Ishikawa (cell line): ENCODE measurements at regions not wholly inside any gene's neighbourhood (a gene's known extent, or its start where the extent isn't known, plus 50 kb on each side); places are given as distances from the start of the nearest gene placed in this dataset.

Experiments used
- CEBPB ChIP-seq: IDR thresholded peaks from 2 replicates; pipeline ENCODE4 v1.6.1; 2012
- CREB1 ChIP-seq: IDR thresholded peaks from 2 replicates; pipeline ENCODE4 v1.6.1; 2012; ENCODE audit warnings: low read depth
- EGR1 ChIP-seq: IDR thresholded peaks from 2 replicates; pipeline ENCODE4 v1.6.1; 2012
- EP300 ChIP-seq: IDR thresholded peaks from 2 replicates; pipeline ENCODE4 v1.6.1; 2012; ENCODE audit warnings: borderline replicate concordance
- FOXM1 ChIP-seq: IDR thresholded peaks from 2 replicates; pipeline ENCODE4 v1.6.1; 2012; ENCODE audit warnings: low read depth, borderline replicate concordance
- MAX ChIP-seq: IDR thresholded peaks from 2 replicates; pipeline ENCODE4 v1.6.1; 2012
- NFIC ChIP-seq: IDR thresholded peaks from 2 replicates; pipeline ENCODE4 v1.6.1; 2012
- RAD21 ChIP-seq: IDR thresholded peaks from 2 replicates; pipeline ENCODE4 v1.6.1; 2012; ENCODE audit warnings: low read depth
- TAF1 ChIP-seq: IDR thresholded peaks from 2 replicates; pipeline ENCODE4 v1.6.1; 2012; ENCODE audit warnings: low read depth, mild to moderate bottlenecking
- TCF12 ChIP-seq: IDR thresholded peaks from 2 replicates; pipeline ENCODE4 v1.6.1; 2012; ENCODE audit warnings: low read depth
- TEAD4 ChIP-seq: IDR thresholded peaks from 2 replicates; pipeline ENCODE4 v1.6.1; 2012
- YY1 ChIP-seq: IDR thresholded peaks from 2 replicates; pipeline ENCODE4 v1.6.1; 2012; ENCODE audit warnings: low read depth
- ZBTB7A ChIP-seq: IDR thresholded peaks from 2 replicates; pipeline ENCODE4 v1.6.1; 2012; ENCODE audit warnings: low read depth
- TF ChIP-seq, protein P1 (sequence below): IDR thresholded peaks from 2 replicates; pipeline ENCODE4 v1.6.1; 2012; ENCODE audit warnings: low read depth, mild to moderate bottlenecking
- TF ChIP-seq, protein P2 (sequence below): IDR thresholded peaks from 2 replicates; pipeline ENCODE4 v1.6.1; 2012

- no peak for TF ChIP-seq CREB1
- no peak for TF ChIP-seq MAX
- TF ChIP-seq FOXM1 = no peak
- no peak for TF ChIP-seq EGR1
- TF ChIP-seq TEAD4 = no peak
- no peak for TF ChIP-seq NFIC
- TF ChIP-seq RAD21 = no peak
- TF ChIP-seq TCF12 = no peak
- TF ChIP-seq, protein P1, sequence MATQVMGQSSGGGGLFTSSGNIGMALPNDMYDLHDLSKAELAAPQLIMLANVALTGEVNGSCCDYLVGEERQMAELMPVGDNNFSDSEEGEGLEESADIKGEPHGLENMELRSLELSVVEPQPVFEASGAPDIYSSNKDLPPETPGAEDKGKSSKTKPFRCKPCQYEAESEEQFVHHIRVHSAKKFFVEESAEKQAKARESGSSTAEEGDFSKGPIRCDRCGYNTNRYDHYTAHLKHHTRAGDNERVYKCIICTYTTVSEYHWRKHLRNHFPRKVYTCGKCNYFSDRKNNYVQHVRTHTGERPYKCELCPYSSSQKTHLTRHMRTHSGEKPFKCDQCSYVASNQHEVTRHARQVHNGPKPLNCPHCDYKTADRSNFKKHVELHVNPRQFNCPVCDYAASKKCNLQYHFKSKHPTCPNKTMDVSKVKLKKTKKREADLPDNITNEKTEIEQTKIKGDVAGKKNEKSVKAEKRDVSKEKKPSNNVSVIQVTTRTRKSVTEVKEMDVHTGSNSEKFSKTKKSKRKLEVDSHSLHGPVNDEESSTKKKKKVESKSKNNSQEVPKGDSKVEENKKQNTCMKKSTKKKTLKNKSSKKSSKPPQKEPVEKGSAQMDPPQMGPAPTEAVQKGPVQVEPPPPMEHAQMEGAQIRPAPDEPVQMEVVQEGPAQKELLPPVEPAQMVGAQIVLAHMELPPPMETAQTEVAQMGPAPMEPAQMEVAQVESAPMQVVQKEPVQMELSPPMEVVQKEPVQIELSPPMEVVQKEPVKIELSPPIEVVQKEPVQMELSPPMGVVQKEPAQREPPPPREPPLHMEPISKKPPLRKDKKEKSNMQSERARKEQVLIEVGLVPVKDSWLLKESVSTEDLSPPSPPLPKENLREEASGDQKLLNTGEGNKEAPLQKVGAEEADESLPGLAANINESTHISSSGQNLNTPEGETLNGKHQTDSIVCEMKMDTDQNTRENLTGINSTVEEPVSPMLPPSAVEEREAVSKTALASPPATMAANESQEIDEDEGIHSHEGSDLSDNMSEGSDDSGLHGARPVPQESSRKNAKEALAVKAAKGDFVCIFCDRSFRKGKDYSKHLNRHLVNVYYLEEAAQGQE = no peak
- no peak for TF ChIP-seq ZBTB7A
- TF ChIP-seq CEBPB = no peak
- TF ChIP-seq EP300 = no peak
- no peak for TF ChIP-seq YY1
- TF ChIP-seq, protein P2, sequence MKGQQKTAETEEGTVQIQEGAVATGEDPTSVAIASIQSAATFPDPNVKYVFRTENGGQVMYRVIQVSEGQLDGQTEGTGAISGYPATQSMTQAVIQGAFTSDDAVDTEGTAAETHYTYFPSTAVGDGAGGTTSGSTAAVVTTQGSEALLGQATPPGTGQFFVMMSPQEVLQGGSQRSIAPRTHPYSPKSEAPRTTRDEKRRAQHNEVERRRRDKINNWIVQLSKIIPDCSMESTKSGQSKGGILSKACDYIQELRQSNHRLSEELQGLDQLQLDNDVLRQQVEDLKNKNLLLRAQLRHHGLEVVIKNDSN = no peak
- TF ChIP-seq TAF1 = no peak
Measured at GRCh38 chr10:43965033-43965917, 316.6 kb upstream of the ZNF32 start.

GRCh38 chr10:43964486-43964885, 315.8 kb upstream of the ZNF32 start:
- TF ChIP-seq, protein P1 = no peak
- TF ChIP-seq, protein P2 = no peak
- TF ChIP-seq TAF1 = no peak
- TF ChIP-seq NFIC = no peak
- no peak for TF ChIP-seq RAD21
- TF ChIP-seq YY1 = no peak
- TF ChIP-seq EGR1 = no peak
- TF ChIP-seq CREB1 = no peak
- no peak for TF ChIP-seq TEAD4
- no peak for TF ChIP-seq TCF12
- no peak for TF ChIP-seq MAX
- no peak for TF ChIP-seq FOXM1
- TF ChIP-seq CEBPB = no peak
- TF ChIP-seq ZBTB7A = no peak
- no peak for TF ChIP-seq EP300

- no peak for TF ChIP-seq CREB1
- no peak for TF ChIP-seq MAX
- TF ChIP-seq RAD21 = no peak
- no peak for TF ChIP-seq CEBPB
- no peak for TF ChIP-seq EGR1
- TF ChIP-seq, protein P2 = no peak
- TF ChIP-seq TCF12 = no peak
- TF ChIP-seq, protein P1 = no peak
- TF ChIP-seq NFIC = no peak
- no peak for TF ChIP-seq FOXM1
- TF ChIP-seq EP300 = no peak
Measured at GRCh38 chr10:43963793-43964425, 315.2 kb upstream of the ZNF32 start.
